Neural cell (in vitro differentiated cells): ENCODE measurements at regions not wholly inside any gene's neighbourhood (a gene's known extent, or its start where the extent isn't known, plus 50 kb on each side); places are given as distances from the start of the nearest gene placed in this dataset.

Experiments used
- EP300 ChIP-seq: fragments of 450-650 bp; conservative IDR thresholded peaks from 2 replicates; pipeline ENCODE4 v1.6.1; 2014; ENCODE audit warnings: antibody characterized with exemption, mild to moderate bottlenecking, moderate library complexity; ENCODE audit not compliant: poor library complexity, severe bottlenecking
- EZH2 ChIP-seq: fragments of 200-600, 300-800 bp; shearing (Covaris generic), sonication (generic); IDR thresholded peaks from 2 replicates; pipeline ENCODE4 v1.6.1; 2014; ENCODE audit warnings: antibody characterized with exemption, low read length, borderline replicate concordance, mild to moderate bottlenecking; ENCODE audit not compliant: insufficient read depth, poor library complexity, severe bottlenecking
- MXI1 ChIP-seq: fragments of 450-650 bp; conservative IDR thresholded peaks from 2 replicates; pipeline ENCODE4 v1.6.1; 2014; ENCODE audit warnings: antibody characterized with exemption, mild to moderate bottlenecking; ENCODE audit not compliant: poor library complexity, severe bottlenecking
- POLR2AphosphoS5 ChIP-seq: IDR thresholded peaks from 2 replicates; pipeline ENCODE4 v1.6.1; 2012
- RAD21 ChIP-seq: fragments of 450-650 bp; conservative IDR thresholded peaks from 2 replicates; pipeline ENCODE4 v1.6.1; 2014; ENCODE audit warnings: antibody characterized with exemption, mild to moderate bottlenecking, moderate library complexity
- SMC3 ChIP-seq: fragments of 450-650 bp; conservative IDR thresholded peaks from 2 replicates; pipeline ENCODE4 v1.6.1; 2014; ENCODE audit warnings: antibody characterized with exemption, mild to moderate bottlenecking, moderate library complexity; ENCODE audit not compliant: poor library complexity
- TAF1 ChIP-seq: IDR thresholded peaks from 2 replicates; pipeline ENCODE4 v1.6.1; 2012; ENCODE audit warnings: low read depth
- TF ChIP-seq, protein P1 (sequence below): fragments of 450-650 bp; IDR thresholded peaks from 2 replicates; pipeline ENCODE4 v1.5.1; 2014; ENCODE audit warnings: antibody characterized with exemption, mild to moderate bottlenecking, moderate library complexity; ENCODE audit not compliant: poor library complexity, severe bottlenecking
- TF ChIP-seq, protein P2 (sequence below): IDR thresholded peaks from 2 replicates; pipeline ENCODE4 v1.6.1; 2012; ENCODE audit warnings: borderline replicate concordance

DNA sequence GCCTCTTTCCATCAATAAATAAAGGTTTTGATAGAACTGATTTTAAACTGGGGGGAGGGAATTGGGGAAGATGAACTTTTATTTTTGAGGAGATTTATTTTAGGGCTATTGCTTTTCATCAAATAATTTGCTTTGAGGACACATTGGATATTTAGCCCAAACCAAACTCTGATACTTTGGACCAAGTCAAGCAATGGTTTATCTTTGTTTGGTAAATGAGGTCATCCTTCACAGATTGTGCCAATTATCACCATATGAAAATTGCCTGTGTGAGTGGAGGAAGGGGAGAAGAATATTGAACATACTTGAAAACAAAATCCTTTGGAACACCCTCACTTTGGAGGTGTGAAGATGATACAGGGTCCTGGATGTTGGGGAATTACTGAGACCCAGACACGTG, 176.9 kb upstream of the CD180 start:
- TF ChIP-seq EP300 (no peak), EZH2 (no peak), MXI1 (no peak), POLR2AphosphoS5 (no peak), RAD21 (no peak), SMC3 (no peak), TAF1 (no peak)
- TF ChIP-seq, protein P1, sequence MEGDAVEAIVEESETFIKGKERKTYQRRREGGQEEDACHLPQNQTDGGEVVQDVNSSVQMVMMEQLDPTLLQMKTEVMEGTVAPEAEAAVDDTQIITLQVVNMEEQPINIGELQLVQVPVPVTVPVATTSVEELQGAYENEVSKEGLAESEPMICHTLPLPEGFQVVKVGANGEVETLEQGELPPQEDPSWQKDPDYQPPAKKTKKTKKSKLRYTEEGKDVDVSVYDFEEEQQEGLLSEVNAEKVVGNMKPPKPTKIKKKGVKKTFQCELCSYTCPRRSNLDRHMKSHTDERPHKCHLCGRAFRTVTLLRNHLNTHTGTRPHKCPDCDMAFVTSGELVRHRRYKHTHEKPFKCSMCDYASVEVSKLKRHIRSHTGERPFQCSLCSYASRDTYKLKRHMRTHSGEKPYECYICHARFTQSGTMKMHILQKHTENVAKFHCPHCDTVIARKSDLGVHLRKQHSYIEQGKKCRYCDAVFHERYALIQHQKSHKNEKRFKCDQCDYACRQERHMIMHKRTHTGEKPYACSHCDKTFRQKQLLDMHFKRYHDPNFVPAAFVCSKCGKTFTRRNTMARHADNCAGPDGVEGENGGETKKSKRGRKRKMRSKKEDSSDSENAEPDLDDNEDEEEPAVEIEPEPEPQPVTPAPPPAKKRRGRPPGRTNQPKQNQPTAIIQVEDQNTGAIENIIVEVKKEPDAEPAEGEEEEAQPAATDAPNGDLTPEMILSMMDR, result no peak
- TF ChIP-seq, protein P2, sequence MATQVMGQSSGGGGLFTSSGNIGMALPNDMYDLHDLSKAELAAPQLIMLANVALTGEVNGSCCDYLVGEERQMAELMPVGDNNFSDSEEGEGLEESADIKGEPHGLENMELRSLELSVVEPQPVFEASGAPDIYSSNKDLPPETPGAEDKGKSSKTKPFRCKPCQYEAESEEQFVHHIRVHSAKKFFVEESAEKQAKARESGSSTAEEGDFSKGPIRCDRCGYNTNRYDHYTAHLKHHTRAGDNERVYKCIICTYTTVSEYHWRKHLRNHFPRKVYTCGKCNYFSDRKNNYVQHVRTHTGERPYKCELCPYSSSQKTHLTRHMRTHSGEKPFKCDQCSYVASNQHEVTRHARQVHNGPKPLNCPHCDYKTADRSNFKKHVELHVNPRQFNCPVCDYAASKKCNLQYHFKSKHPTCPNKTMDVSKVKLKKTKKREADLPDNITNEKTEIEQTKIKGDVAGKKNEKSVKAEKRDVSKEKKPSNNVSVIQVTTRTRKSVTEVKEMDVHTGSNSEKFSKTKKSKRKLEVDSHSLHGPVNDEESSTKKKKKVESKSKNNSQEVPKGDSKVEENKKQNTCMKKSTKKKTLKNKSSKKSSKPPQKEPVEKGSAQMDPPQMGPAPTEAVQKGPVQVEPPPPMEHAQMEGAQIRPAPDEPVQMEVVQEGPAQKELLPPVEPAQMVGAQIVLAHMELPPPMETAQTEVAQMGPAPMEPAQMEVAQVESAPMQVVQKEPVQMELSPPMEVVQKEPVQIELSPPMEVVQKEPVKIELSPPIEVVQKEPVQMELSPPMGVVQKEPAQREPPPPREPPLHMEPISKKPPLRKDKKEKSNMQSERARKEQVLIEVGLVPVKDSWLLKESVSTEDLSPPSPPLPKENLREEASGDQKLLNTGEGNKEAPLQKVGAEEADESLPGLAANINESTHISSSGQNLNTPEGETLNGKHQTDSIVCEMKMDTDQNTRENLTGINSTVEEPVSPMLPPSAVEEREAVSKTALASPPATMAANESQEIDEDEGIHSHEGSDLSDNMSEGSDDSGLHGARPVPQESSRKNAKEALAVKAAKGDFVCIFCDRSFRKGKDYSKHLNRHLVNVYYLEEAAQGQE, result no peak
